ENCODE measurements at regions not wholly inside any gene's neighbourhood (a gene's known extent, or its start where the extent isn't known, plus 50 kb on each side); places are given as distances from the start of the nearest gene placed in this dataset.

GRCh38 chr4:20464381-20464780 lies 212.7 kb downstream of the SLIT2 start (continued):
- TF ChIP-seq SYNCRIP (IDR thresholded peaks at IDR 0.05; ENCODE audit: insufficient read depth, low read depth, low read length) = no peak
- no peak for TF ChIP-seq FOXJ3 (CRISPR knock-in tag; IDR thresholded peaks at IDR 0.05; ENCODE audit: borderline replicate concordance)
- TF ChIP-seq ZFY (CRISPR knock-in tag; IDR thresholded peaks at IDR 0.05) = no peak

- no TSS peak for BruUV-seq (replicated peaks)
- H2AFZ ChIP-seq (ENCODE audit: low read length) = no peak overlapping the region
- H3K9ac ChIP-seq (ENCODE audit: insufficient read depth, low read depth, low read length) = no peak overlapping the region
- ChIA-PET CTCF (ENCODE audit: low intra/inter-chr PET ratio, low total read pairs) (no interaction called here), POLR2A (no interaction called here)
- H3K27ac ChIP-seq (ENCODE audit: extremely low read length, insufficient read depth, low read length) = no peak overlapping the region
- DNase-seq (ENCODE audit: low spot score) (no peak), FAIRE-seq (no peak), ATAC-seq (no peak)
- H4K20me1 ChIP-seq (ENCODE audit: insufficient read depth, low read length) = no peaks in the 10 kb centered on the region
- in situ Hi-C loops (cut with HindIII; ENCODE audit: extremely low pct_ligation_motif_present, low pct_unique_long_range_greater_than_20kb) (no loop called here), intact Hi-C loops (cut with micrococcal nuclease; ENCODE audit: unreplicated experiment) (no loop called here)
- TF ChIP-seq PHF21A (CRISPR knock-in tag; IDR thresholded peaks at IDR 0.05) (no peak), CC2D1A (CRISPR knock-in tag; IDR thresholded peaks at IDR 0.05) (no peak), MIER2 (CRISPR knock-in tag; IDR thresholded peaks at IDR 0.05) (peak; percentile 78; the same call in 1 of the 2 replicates), ISX (CRISPR knock-in tag; conservative IDR thresholded peaks at IDR 0.05) (no peak), YEATS2 (CRISPR knock-in tag; IDR thresholded peaks at IDR 0.05; ENCODE audit: borderline replicate concordance) (no peak), REST (IDR thresholded peaks at IDR 0.05; ENCODE audit: borderline replicate concordance in 1 of 2, low read depth in 1 of 2, low read length in 2 of 2) (peak; percentile 18 to 91), ATF3 (CRISPR knock-in tag; IDR thresholded peaks at IDR 0.05) (no peak)
- no peak overlapping the region for H3K4me2 ChIP-seq (ENCODE audit: low read depth, low read length)
- no peak overlapping the region for H3K4me3 ChIP-seq (replicated peaks in 1 of 3; ENCODE audit: insufficient read depth in 1 of 3, low read depth in 2 of 3, low read length in 3 of 3)
- H3K4me1 ChIP-seq (ENCODE audit: insufficient read depth, low read length) = no peaks in the 10 kb centered on the region
- no peaks in the 10 kb centered on the region for H3K79me2 ChIP-seq (ENCODE audit: insufficient read depth, low read length)
- H3K27me3 ChIP-seq (ENCODE audit: control insufficient read depth in 1 of 2, insufficient read depth in 2 of 2, low read length in 2 of 2) = no peaks in the 10 kb centered on the region
- no peaks in the 10 kb centered on the region for H3K9me3 ChIP-seq (ENCODE audit: low read length)
- H3K36me3 ChIP-seq (replicated peaks in 1 of 2; ENCODE audit: control insufficient read depth in 1 of 2, insufficient read depth in 2 of 2, low read length in 2 of 2) = no peaks in the 10 kb centered on the region
Observed at GRCh38 chr4:20474119-20474518, 222.4 kb downstream of the SLIT2 start.
